ENCODE measurements at regions not wholly inside any gene's neighbourhood (a gene's known extent, or its start where the extent isn't known, plus 50 kb on each side); places are given as distances from the start of the nearest gene placed in this dataset.

DNA sequence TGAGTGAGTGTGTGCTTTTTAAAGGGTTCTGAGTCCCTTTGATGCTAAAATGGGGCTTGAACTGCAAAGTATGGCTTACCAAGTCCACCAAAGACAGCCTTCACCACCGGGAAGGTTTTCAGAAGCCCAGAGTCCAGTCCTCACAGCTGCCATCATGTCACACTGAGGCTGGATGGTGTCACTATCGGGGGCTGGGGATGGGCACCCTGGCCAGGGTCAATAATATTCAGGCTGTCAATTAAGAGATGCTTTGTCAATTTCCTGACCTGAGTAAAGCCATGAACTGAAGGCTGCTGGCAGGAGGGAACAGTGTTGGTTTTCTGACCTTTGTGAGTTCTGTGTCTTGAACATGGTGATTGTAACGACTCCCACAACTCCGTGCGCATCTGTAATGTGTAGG, 373.0 kb upstream of the B3GAT1 start:
- no peak overlapping the region for H3K4me3 ChIP-seq (replicated peaks; ENCODE audit: low read depth, low read length)
- no peak for DNase-seq (ENCODE audit: low read depth)
- no peak for TF ChIP-seq CTCF (IDR thresholded peaks at IDR 0.05; ENCODE audit: low read length, missing control alignments)

- H3K4me3 ChIP-seq (replicated peaks; ENCODE audit: low read depth, low read length): no peak overlapping the region
- no peak for TF ChIP-seq CTCF (IDR thresholded peaks at IDR 0.05; ENCODE audit: low read length, missing control alignments)
- DNase-seq (ENCODE audit: low read depth): no peak
Measured at GRCh38 chr11:134784568-134784967, 372.5 kb upstream of the B3GAT1 start.

GRCh38 chr11:134784046-134784445, 372.0 kb upstream of the B3GAT1 start:
- no peak for TF ChIP-seq CTCF (IDR thresholded peaks at IDR 0.05; ENCODE audit: low read length, missing control alignments)
- DNase-seq (ENCODE audit: low read depth): no peak
- no peak overlapping the region for H3K4me3 ChIP-seq (replicated peaks; ENCODE audit: low read depth, low read length)

GRCh38 chr11:134783234-134783633, 371.2 kb upstream of the B3GAT1 start:
- DNase-seq (ENCODE audit: low read depth): no peak
- no peak for TF ChIP-seq CTCF (IDR thresholded peaks at IDR 0.05; ENCODE audit: low read length, missing control alignments)
- no peak overlapping the region for H3K4me3 ChIP-seq (replicated peaks; ENCODE audit: low read depth, low read length)

- TF ChIP-seq CTCF (IDR thresholded peaks at IDR 0.05; ENCODE audit: low read length, missing control alignments): no peak
- DNase-seq (ENCODE audit: low read depth): no peak
Measured at GRCh38 chr11:134781380-134781866, 369.4 kb upstream of the B3GAT1 start.

GRCh38 chr11:134780486-134781147, 368.6 kb upstream of the B3GAT1 start:
- TF ChIP-seq CTCF (IDR thresholded peaks at IDR 0.05; ENCODE audit: low read length, missing control alignments): no peak
- no peak overlapping the region for H3K4me3 ChIP-seq (replicated peaks; ENCODE audit: low read depth, low read length)
- DNase-seq (ENCODE audit: low read depth): no peak

More at GRCh38 chr11:134781380-134781866, 369.4 kb upstream of the B3GAT1 start:
- no peak overlapping the region for H3K4me3 ChIP-seq (replicated peaks; ENCODE audit: low read depth, low read length)

- DNase-seq (ENCODE audit: low read depth): no peak
- no peak overlapping the region for H3K4me3 ChIP-seq (replicated peaks; ENCODE audit: low read depth, low read length)
- no peak for TF ChIP-seq CTCF (IDR thresholded peaks at IDR 0.05; ENCODE audit: low read length, missing control alignments)
Measured at GRCh38 chr11:134779179-134779578, 367.1 kb upstream of the B3GAT1 start.

Measured in fibroblast of pulmonary artery (primary cell).